Chondrocyte (in vitro differentiated cells): ENCODE measurements at regions not wholly inside any gene's neighbourhood (a gene's known extent, or its start where the extent isn't known, plus 50 kb on each side); places are given as distances from the start of the nearest gene placed in this dataset.

Experiments used
- DNase-seq: peaks from one replicate; pipeline ENCODE4 v3.0.0; 2021; ENCODE audit warnings: mixed read lengths, low spot score
- H3K27ac Mint-ChIP-seq: one replicate; pipeline ENCODE4 v1.8.0; 2021; ENCODE audit warnings: mild to moderate bottlenecking, moderate library complexity, mixed read lengths; ENCODE audit not compliant: unreplicated experiment
- H3K27me3 Mint-ChIP-seq: 2 replicates; pipeline ENCODE4 v1.8.0; 2021; ENCODE audit warnings: low read depth, mixed read lengths
- H3K36me3 Mint-ChIP-seq: 2 replicates; pipeline ENCODE4 v1.8.0; 2021; ENCODE audit warnings: low read depth, mixed read lengths
- H3K4me1 Mint-ChIP-seq: 2 replicates; pipeline ENCODE4 v1.8.0; 2021; ENCODE audit warnings: low read depth, mild to moderate bottlenecking, mixed read lengths
- H3K4me3 Mint-ChIP-seq: one replicate; pipeline ENCODE4 v1.8.0; 2021; ENCODE audit warnings: mild to moderate bottlenecking, moderate library complexity, mixed read lengths; ENCODE audit not compliant: unreplicated experiment
- H3K9me3 Mint-ChIP-seq: 2 replicates; pipeline ENCODE4 v1.8.0; 2021; ENCODE audit warnings: low read depth, mixed read lengths
- TF ChIP-seq, protein P1 (sequence below): fragments of 200-600 bp; sonication (generic); IDR thresholded peaks from 2 replicates; pipeline ENCODE4 v1.5.0; 2021; ENCODE audit warnings: antibody characterized with exemption, mild to moderate bottlenecking, moderate library complexity

DNA sequence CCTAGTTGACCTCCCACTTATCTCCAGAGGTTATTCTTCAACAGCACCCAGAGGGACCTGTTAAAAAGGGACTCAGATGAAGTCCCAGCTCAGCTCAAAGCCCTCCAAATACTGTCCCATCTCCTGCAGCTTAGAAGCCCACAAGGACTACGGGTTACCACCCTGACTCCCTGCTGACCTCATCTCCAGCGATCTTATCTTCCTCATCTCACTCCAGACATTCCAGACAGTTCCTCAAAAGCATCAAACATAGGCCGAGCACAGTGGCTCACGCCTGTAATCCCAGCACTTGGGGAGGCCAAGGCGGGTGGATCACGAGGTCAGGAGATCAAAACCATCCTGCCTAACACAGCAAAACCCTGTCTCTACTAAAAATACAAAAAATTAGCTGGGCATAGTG is 263.8 kb upstream of the TLE4 start:
- peaks cover 2% of the 10 kb centered on the region for H3K27me3 Mint-ChIP-seq
- H3K4me1 Mint-ChIP-seq: no peaks in the 10 kb centered on the region
- H3K36me3 Mint-ChIP-seq: no peaks in the 10 kb centered on the region
- H3K9me3 Mint-ChIP-seq: no peaks in the 10 kb centered on the region
- DNase-seq: no peak
- TF ChIP-seq, protein P1, sequence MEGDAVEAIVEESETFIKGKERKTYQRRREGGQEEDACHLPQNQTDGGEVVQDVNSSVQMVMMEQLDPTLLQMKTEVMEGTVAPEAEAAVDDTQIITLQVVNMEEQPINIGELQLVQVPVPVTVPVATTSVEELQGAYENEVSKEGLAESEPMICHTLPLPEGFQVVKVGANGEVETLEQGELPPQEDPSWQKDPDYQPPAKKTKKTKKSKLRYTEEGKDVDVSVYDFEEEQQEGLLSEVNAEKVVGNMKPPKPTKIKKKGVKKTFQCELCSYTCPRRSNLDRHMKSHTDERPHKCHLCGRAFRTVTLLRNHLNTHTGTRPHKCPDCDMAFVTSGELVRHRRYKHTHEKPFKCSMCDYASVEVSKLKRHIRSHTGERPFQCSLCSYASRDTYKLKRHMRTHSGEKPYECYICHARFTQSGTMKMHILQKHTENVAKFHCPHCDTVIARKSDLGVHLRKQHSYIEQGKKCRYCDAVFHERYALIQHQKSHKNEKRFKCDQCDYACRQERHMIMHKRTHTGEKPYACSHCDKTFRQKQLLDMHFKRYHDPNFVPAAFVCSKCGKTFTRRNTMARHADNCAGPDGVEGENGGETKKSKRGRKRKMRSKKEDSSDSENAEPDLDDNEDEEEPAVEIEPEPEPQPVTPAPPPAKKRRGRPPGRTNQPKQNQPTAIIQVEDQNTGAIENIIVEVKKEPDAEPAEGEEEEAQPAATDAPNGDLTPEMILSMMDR: no peak
- no peak overlapping the region for H3K27ac Mint-ChIP-seq
- no peak overlapping the region for H3K4me3 Mint-ChIP-seq

DNA sequence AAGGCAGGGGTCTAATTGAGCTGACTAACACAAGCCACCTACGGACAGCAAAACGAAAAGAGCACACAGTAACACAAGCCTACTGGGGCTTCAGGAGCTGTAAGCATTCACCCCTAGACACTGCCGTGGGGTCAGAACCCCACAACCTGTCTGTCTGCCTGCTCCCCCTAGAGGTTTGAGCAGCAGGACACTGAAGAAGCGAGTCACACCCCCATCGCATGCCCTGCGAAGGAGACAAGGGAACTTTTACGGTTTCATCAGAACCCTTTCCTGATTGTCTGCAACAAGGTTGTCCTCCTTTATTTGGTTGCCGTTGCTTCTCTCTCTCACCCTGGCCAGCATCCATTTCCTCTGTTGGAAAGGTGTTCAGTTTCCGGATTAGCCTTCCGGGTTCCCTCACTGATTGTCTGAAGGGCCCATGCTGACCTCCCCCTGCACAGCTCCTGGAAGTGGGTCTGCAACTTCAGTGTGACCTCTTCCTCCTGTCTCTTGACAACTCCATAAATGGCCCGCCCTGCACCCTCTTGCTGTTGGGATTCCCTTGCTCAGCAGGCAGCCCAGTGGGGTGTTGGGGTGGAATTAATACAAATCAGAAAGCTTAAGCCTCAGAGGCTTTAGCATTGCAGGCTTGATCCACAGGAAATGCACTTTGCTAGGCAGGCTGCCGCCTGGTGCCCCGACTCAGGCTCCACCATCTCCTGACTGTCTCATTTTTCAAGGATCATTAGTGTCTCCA is 258.9 kb upstream of the TLE4 start:
- H3K4me1 Mint-ChIP-seq: no peaks in the 10 kb centered on the region
- H3K27ac Mint-ChIP-seq: no peak overlapping the region
- DNase-seq: no peak
- TF ChIP-seq, protein P1: no peak
- H3K9me3 Mint-ChIP-seq: no peaks in the 10 kb centered on the region
- H3K36me3 Mint-ChIP-seq: no peaks in the 10 kb centered on the region
- no peaks in the 10 kb centered on the region for H3K27me3 Mint-ChIP-seq
- H3K4me3 Mint-ChIP-seq: no peak overlapping the region

GRCh38 chr9:79325501-79325900 is 246.3 kb upstream of the TLE4 start:
- DNase-seq: no peak
- no peaks in the 10 kb centered on the region for H3K36me3 Mint-ChIP-seq
- TF ChIP-seq, protein P1: no peak
- H3K4me3 Mint-ChIP-seq: no peak overlapping the region
- H3K9me3 Mint-ChIP-seq: peaks cover 7% of the 10 kb centered on the region
- no peaks in the 10 kb centered on the region for H3K27me3 Mint-ChIP-seq
- peaks cover 10% of the 10 kb centered on the region for H3K4me1 Mint-ChIP-seq
- H3K27ac Mint-ChIP-seq: no peak overlapping the region

DNA sequence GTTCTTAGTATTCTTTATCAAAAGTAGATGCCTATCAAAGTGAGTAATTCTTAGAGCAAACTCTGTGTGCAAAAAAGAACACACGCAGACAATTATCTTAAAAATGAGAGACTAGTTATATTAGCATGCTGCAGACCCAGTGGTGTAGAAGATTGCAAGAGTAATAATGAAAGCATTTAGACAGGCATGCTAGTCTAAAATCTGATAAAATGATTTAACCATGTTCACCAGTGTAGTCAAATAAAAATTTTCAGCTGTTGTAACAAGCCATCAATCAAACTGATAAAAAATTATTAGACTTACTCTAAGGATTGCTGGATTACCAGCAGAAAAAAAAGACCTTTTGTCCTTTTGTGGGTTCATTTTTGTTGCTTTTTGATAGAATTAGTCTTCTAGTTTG is 241.9 kb upstream of the TLE4 start:
- DNase-seq: no peak
- TF ChIP-seq, protein P1: no peak
- H3K4me1 Mint-ChIP-seq: peaks cover 17% of the 10 kb centered on the region
- H3K4me3 Mint-ChIP-seq: no peak overlapping the region
- peaks cover 4% of the 10 kb centered on the region for H3K9me3 Mint-ChIP-seq
- H3K27me3 Mint-ChIP-seq: no peaks in the 10 kb centered on the region
- no peaks in the 10 kb centered on the region for H3K36me3 Mint-ChIP-seq
- no peak overlapping the region for H3K27ac Mint-ChIP-seq

GRCh38 chr9:79334001-79334400 is 237.8 kb upstream of the TLE4 start:
- H3K27ac Mint-ChIP-seq: no peak overlapping the region
- H3K4me1 Mint-ChIP-seq: peaks cover 7% of the 10 kb centered on the region
- no peak overlapping the region for H3K4me3 Mint-ChIP-seq
- TF ChIP-seq, protein P1: no peak
- peaks cover 20% of the 10 kb centered on the region for H3K9me3 Mint-ChIP-seq
- no peaks in the 10 kb centered on the region for H3K27me3 Mint-ChIP-seq
- DNase-seq: no peak
- H3K36me3 Mint-ChIP-seq: peaks cover 2% of the 10 kb centered on the region
